ENCODE measurements at regions not wholly inside any gene's neighbourhood (a gene's known extent, or its start where the extent isn't known, plus 50 kb on each side); places are given as distances from the start of the nearest gene placed in this dataset.
"Not testable (repeated sequence)": the region's sequence is repeated elsewhere in the genome, so short reads cannot be mapped to it uniquely, and the experiment has no call there.

DNA sequence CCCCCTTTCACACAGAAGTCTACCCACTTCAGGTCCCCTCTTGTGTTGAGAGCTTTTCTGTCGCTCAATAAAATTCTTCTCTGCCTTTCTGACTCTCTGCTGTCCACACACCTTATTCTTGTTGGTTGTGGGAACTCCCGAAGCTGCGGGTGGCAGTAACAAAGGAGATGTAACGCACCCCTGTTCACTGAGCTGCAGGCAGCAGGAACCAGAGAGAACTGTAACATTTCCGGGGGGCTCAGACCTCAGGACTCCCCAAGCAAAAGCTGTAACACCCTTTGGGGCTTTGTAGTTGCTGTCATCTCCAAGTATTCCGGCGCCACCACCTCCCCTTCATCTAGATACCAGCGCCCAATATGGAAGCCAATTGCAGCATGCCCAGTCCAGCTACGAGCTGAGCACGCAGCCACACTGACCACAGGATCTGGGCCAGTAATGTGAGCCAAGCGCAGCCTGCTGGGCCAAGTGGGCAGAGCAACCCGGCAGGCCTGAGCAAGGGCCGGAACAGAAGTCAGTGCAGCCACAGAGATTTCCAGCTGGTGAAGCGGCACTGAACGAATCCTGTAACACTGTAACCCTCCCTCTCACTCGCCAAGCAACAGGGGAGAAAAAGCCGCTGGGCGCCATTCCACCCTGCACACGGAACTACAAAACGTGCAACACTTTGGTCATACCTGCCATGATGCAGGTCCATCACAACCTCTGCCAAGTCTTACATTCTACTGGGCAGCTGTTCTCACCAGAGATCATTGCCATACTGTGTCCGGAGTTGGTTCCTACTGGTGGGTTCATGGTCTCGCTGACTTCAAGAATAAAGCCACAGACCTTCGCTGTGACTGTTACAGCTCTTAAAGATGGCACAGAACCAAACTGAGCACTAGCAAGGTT, 194.3 kb downstream of the SPATA31A6 start:
- POLR2A ChIA-PET; H3K9me3 ChIP-seq (ENCODE audit: control extremely low read depth in 1 of 5, control insufficient read depth in 4 of 5, insufficient read depth in 2 of 5, low read depth in 1 of 5, low read length in 4 of 5); H3K27me3 ChIP-seq (replicated peaks in 2 of 5; ENCODE audit: control insufficient read depth in 4 of 5, insufficient read depth in 5 of 5, low read length in 4 of 5); H3K27ac ChIP-seq (ENCODE audit: insufficient read depth in 1 of 2, low read depth in 1 of 2, low read length in 2 of 2, poor library complexity in 1 of 2, severe bottlenecking in 2 of 2); H3K4me3 ChIP-seq (ENCODE audit: control insufficient read depth in 1 of 7, extremely low read depth in 1 of 7, insufficient read depth in 4 of 7, low read depth in 2 of 7, low read length in 6 of 7); H3K4me1 ChIP-seq (ENCODE audit: control extremely low read depth in 1 of 4, control insufficient read depth in 4 of 4, insufficient read depth in 4 of 4, low read length in 3 of 4); CTCF ChIA-PET; DNase-seq; H3K36me3 ChIP-seq (ENCODE audit: control insufficient read depth in 4 of 4, insufficient read depth in 4 of 4, low read length in 3 of 4): not testable (repeated sequence)
- 87% methylated on average over 13 of the region's 23 CpGs for WGBS (ENCODE audit: insufficient coverage)

DNA sequence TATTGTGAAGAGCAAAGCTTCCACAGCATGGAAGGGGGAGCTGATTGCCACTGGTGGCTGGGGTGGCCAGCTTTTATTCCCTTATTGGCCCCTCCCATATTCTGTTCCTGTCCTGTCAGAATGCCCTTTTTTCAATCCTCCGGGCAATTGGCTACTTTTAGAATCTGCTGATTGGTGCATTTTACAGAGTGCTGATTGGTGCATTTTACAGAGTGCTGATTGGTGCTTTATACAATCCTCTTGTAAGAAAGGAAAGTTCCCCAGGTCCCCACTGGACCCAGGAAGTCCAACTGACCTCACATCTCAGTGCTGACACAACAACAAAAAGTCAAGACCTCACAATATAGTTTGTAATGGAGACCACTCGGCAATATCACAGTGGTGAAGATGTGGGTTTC, 195.0 kb downstream of the SPATA31A6 start:
- H3K36me3 ChIP-seq (ENCODE audit: control insufficient read depth in 4 of 4, insufficient read depth in 4 of 4, low read length in 3 of 4), result no peaks in the 10 kb centered on the region
- no peaks in the 10 kb centered on the region for H3K27me3 ChIP-seq (replicated peaks in 2 of 5; ENCODE audit: control insufficient read depth in 4 of 5, insufficient read depth in 5 of 5, low read length in 4 of 5)
- H3K9me3 ChIP-seq (ENCODE audit: control extremely low read depth in 1 of 5, control insufficient read depth in 4 of 5, insufficient read depth in 2 of 5, low read depth in 1 of 5, low read length in 4 of 5), result peaks cover 0 to 3% (median 2%) of the 10 kb centered on the region in 5 experiments
- no peak for DNase-seq
- ChIA-PET POLR2A (no interaction called here), CTCF (no interaction called here)
- no peak overlapping the region for H3K4me3 ChIP-seq (ENCODE audit: control insufficient read depth in 1 of 7, extremely low read depth in 1 of 7, insufficient read depth in 4 of 7, low read depth in 2 of 7, low read length in 6 of 7)
- no CpG with 5 or more reads among the region's 2 CpGs for WGBS (ENCODE audit: insufficient coverage)
- no peaks in the 10 kb centered on the region for H3K4me1 ChIP-seq (ENCODE audit: control extremely low read depth in 1 of 4, control insufficient read depth in 4 of 4, insufficient read depth in 4 of 4, low read length in 3 of 4)
- no peak overlapping the region for H3K27ac ChIP-seq (ENCODE audit: insufficient read depth in 1 of 2, low read depth in 1 of 2, low read length in 2 of 2, poor library complexity in 1 of 2, severe bottlenecking in 2 of 2)

- H3K4me3 ChIP-seq (ENCODE audit: control insufficient read depth in 1 of 7, extremely low read depth in 1 of 7, insufficient read depth in 4 of 7, low read depth in 2 of 7, low read length in 6 of 7); H3K27ac ChIP-seq (ENCODE audit: insufficient read depth in 1 of 2, low read depth in 1 of 2, low read length in 2 of 2, poor library complexity in 1 of 2, severe bottlenecking in 2 of 2); H3K36me3 ChIP-seq (ENCODE audit: control insufficient read depth in 4 of 4, insufficient read depth in 4 of 4, low read length in 3 of 4); DNase-seq; H3K9me3 ChIP-seq (ENCODE audit: control extremely low read depth in 1 of 5, control insufficient read depth in 4 of 5, insufficient read depth in 2 of 5, low read depth in 1 of 5, low read length in 4 of 5); CTCF ChIA-PET; POLR2A ChIA-PET; H3K27me3 ChIP-seq (replicated peaks in 2 of 5; ENCODE audit: control insufficient read depth in 4 of 5, insufficient read depth in 5 of 5, low read length in 4 of 5); H3K4me1 ChIP-seq (ENCODE audit: control extremely low read depth in 1 of 4, control insufficient read depth in 4 of 4, insufficient read depth in 4 of 4, low read length in 3 of 4): not testable (repeated sequence)
- WGBS (ENCODE audit: insufficient coverage), result no CpG with 5 or more reads among the region's 1 CpG
Measured at GRCh38 chr9:42379602-42380001, 196.1 kb downstream of the SPATA31A6 start.

DNA sequence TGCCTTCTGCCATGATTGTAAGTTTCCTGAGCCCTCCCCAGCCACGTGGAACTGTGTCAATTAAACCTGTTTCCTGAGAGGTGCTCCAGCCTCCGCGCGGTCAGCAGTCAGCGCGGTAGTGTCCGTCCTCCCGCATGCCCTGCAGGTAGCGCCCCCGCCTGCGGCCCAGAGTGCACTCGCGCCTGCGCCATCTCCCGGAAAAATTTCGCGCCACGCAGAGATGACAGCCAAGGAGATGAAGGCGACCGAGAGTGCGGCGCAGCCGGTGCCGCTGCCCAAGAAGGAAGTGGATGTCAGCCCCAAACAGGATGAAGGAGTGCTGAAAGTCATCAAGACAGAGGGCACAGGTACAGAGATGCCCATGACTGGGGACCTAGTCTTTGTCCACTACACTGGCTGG, 201.1 kb downstream of the SPATA31A6 start:
- H3K9me3 ChIP-seq (ENCODE audit: control extremely low read depth in 1 of 5, control insufficient read depth in 4 of 5, insufficient read depth in 2 of 5, low read depth in 1 of 5, low read length in 4 of 5); H3K27ac ChIP-seq (ENCODE audit: insufficient read depth in 1 of 2, low read depth in 1 of 2, low read length in 2 of 2, poor library complexity in 1 of 2, severe bottlenecking in 2 of 2); H3K27me3 ChIP-seq (replicated peaks in 2 of 5; ENCODE audit: control insufficient read depth in 4 of 5, insufficient read depth in 5 of 5, low read length in 4 of 5); H3K4me3 ChIP-seq (ENCODE audit: control insufficient read depth in 1 of 7, extremely low read depth in 1 of 7, insufficient read depth in 4 of 7, low read depth in 2 of 7, low read length in 6 of 7); DNase-seq; POLR2A ChIA-PET; CTCF ChIA-PET; H3K36me3 ChIP-seq (ENCODE audit: control insufficient read depth in 4 of 4, insufficient read depth in 4 of 4, low read length in 3 of 4); H3K4me1 ChIP-seq (ENCODE audit: control extremely low read depth in 1 of 4, control insufficient read depth in 4 of 4, insufficient read depth in 4 of 4, low read length in 3 of 4): not testable (repeated sequence)
- 96% methylated on average over 19 of the region's 24 CpGs for WGBS (ENCODE audit: insufficient coverage)

DNA sequence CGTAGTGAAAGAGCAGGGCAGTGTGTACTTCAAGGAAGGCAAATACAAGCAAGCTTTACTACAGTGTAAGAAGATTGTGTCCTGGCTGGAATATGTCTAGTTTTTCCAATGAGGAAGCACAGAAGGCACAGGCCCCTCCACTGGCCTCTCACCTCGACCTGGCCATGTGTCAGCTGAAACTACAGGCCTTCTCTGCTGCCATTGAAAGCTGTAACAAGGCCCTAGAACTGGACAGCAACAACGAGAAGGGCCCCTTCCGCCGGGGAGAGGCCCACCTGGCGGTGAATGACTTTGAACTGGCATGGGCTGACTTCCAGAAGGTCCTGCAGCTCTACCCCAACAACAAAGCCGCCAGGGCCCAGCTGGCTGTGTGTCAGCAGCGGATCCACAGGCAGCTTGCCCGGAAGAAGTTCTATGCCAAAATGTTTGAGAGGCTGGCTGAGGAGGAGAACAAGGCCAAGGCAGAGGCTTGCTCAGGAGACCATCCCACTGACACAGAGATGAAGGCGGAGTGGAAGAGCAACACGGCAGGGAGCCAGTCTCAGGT, 202.2 kb downstream of the SPATA31A6 start:
- H3K4me1 ChIP-seq (ENCODE audit: control extremely low read depth in 1 of 4, control insufficient read depth in 4 of 4, insufficient read depth in 4 of 4, low read length in 3 of 4); H3K27ac ChIP-seq (ENCODE audit: insufficient read depth in 1 of 2, low read depth in 1 of 2, low read length in 2 of 2, poor library complexity in 1 of 2, severe bottlenecking in 2 of 2); H3K9me3 ChIP-seq (ENCODE audit: control extremely low read depth in 1 of 5, control insufficient read depth in 4 of 5, insufficient read depth in 2 of 5, low read depth in 1 of 5, low read length in 4 of 5); H3K4me3 ChIP-seq (ENCODE audit: control insufficient read depth in 1 of 7, extremely low read depth in 1 of 7, insufficient read depth in 4 of 7, low read depth in 2 of 7, low read length in 6 of 7); H3K36me3 ChIP-seq (ENCODE audit: control insufficient read depth in 4 of 4, insufficient read depth in 4 of 4, low read length in 3 of 4); DNase-seq; CTCF ChIA-PET; POLR2A ChIA-PET; H3K27me3 ChIP-seq (replicated peaks in 2 of 5; ENCODE audit: control insufficient read depth in 4 of 5, insufficient read depth in 5 of 5, low read length in 4 of 5): not testable (repeated sequence)
- WGBS (ENCODE audit: insufficient coverage), result 93% methylated on average over 7 of the region's 11 CpGs

DNA sequence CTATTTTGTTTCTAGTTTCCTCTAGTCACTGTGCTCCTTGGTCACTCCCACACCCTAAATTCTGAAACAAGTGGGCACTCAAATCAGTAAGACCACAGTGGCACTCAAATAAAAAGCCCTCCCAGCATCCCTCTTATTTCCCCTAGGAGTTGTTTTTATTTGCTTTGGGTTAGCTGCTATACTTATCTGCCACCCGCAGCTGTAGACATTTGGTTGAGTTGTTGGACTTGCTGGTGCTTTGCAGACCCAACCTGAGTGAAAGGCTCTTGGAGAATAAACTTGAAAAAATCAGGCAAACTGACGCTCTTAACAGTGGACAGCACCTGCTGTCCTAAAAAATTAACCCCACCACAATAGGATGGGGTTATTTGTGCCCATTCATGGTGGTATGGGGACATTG, 203.0 kb downstream of the SPATA31A6 start:
- CTCF ChIA-PET, result no interaction called here
- Histone ChIP-seq H3K4me1 (ENCODE audit: control extremely low read depth in 1 of 4, control insufficient read depth in 4 of 4, insufficient read depth in 4 of 4, low read length in 3 of 4) (no peaks in the 10 kb centered on the region), H3K4me3 (ENCODE audit: control insufficient read depth in 1 of 7, extremely low read depth in 1 of 7, insufficient read depth in 4 of 7, low read depth in 2 of 7, low read length in 6 of 7) (no peak overlapping the region), H3K27me3 (replicated peaks in 2 of 5; ENCODE audit: control insufficient read depth in 4 of 5, insufficient read depth in 5 of 5, low read length in 4 of 5) (no peaks in the 10 kb centered on the region), H3K36me3 (ENCODE audit: control insufficient read depth in 4 of 4, insufficient read depth in 4 of 4, low read length in 3 of 4) (no peaks in the 10 kb centered on the region), H3K27ac (ENCODE audit: insufficient read depth in 1 of 2, low read depth in 1 of 2, low read length in 2 of 2, poor library complexity in 1 of 2, severe bottlenecking in 2 of 2) (no peak overlapping the region), H3K9me3 (ENCODE audit: control extremely low read depth in 1 of 5, control insufficient read depth in 4 of 5, insufficient read depth in 2 of 5, low read depth in 1 of 5, low read length in 4 of 5) (no peaks in the 10 kb centered on the region)
- 74% methylated on average over 2 of the region's 2 CpGs for WGBS (ENCODE audit: insufficient coverage)
- POLR2A ChIA-PET, result no interaction called here
- DNase-seq, result peak in 1 of 3 donors; percentile 45

DNA sequence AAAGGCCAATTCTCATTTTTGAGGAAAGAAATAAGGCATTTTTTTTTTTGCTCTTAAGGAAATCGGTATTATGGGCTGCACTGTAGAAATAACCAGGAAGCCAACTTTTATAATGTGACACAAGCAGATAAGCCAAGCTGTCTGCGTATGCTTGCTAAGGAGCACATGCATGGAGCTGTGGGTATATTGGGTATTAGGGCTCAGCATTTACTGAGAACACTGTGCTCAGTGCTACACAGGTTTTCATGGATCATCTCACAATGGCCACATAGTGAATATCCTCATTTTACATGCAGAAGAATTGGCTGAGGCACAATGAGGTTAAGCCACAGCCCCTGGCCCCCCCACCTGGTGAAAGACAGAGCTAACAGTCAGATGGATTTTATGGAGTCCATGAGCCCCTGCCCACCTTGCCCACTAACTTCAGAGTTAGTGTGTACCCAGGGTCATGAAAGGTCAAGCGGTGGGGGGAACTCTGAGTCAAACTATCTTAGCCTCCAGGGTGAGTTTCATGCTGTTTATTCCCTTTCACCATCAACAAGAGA, 204.8 kb downstream of the SPATA31A6 start:
- H3K4me1 ChIP-seq (ENCODE audit: control extremely low read depth in 1 of 4, control insufficient read depth in 4 of 4, insufficient read depth in 4 of 4, low read length in 3 of 4), result no peaks in the 10 kb centered on the region
- H3K9me3 ChIP-seq (ENCODE audit: control extremely low read depth in 1 of 5, control insufficient read depth in 4 of 5, insufficient read depth in 2 of 5, low read depth in 1 of 5, low read length in 4 of 5), result no peaks in the 10 kb centered on the region
- WGBS (ENCODE audit: insufficient coverage), result 73% methylated on average over 3 of the region's 3 CpGs
- ChIA-PET CTCF (no interaction called here), POLR2A (no interaction called here)
- no peaks in the 10 kb centered on the region for H3K36me3 ChIP-seq (ENCODE audit: control insufficient read depth in 4 of 4, insufficient read depth in 4 of 4, low read length in 3 of 4)
- peak in 2 of 3 donors; percentile 16 to 45 for DNase-seq
- no peaks in the 10 kb centered on the region for H3K27me3 ChIP-seq (replicated peaks in 2 of 5; ENCODE audit: control insufficient read depth in 4 of 5, insufficient read depth in 5 of 5, low read length in 4 of 5)
- no peak overlapping the region for H3K4me3 ChIP-seq (ENCODE audit: control insufficient read depth in 1 of 7, extremely low read depth in 1 of 7, insufficient read depth in 4 of 7, low read depth in 2 of 7, low read length in 6 of 7)
- H3K27ac ChIP-seq (ENCODE audit: insufficient read depth in 1 of 2, low read depth in 1 of 2, low read length in 2 of 2, poor library complexity in 1 of 2, severe bottlenecking in 2 of 2), result no peak overlapping the region

Data from common myeloid progenitor, CD34-positive (primary cell).